Hepatocyte (in vitro differentiated cells): ENCODE measurements at regions not wholly inside any gene's neighbourhood (a gene's known extent, or its start where the extent isn't known, plus 50 kb on each side); places are given as distances from the start of the nearest gene placed in this dataset.

Experiments used
- DNase-seq: peaks from one replicate; pipeline ENCODE4 v3.0.0-alpha.2; 2016; ENCODE audit warnings: low spot score
- H2AFZ ChIP-seq: fragments of 200-600 bp; sonication (generic); 2 replicates; pipeline ENCODE4 v1.6.0; 2016; ENCODE audit warnings: antibody characterized with exemption, mild to moderate bottlenecking
- H3K27ac ChIP-seq: fragments of 200-600 bp; sonication (generic); 2 replicates; pipeline ENCODE4 v1.5.1; 2016; ENCODE audit warnings: mild to moderate bottlenecking
- H3K27me3 ChIP-seq: fragments of 200-600 bp; sonication (generic); 2 replicates; pipeline ENCODE4 v1.6.1; 2016
- H3K36me3 ChIP-seq: fragments of 200-600 bp; sonication (generic); replicated peaks from 2 replicates; pipeline ENCODE4 v1.5.1; 2016; ENCODE audit warnings: low read depth; ENCODE audit not compliant: insufficient read depth
- H3K4me1 ChIP-seq: fragments of 200-600 bp; sonication (generic); 2 replicates; pipeline ENCODE4 v1.5.1; 2016; ENCODE audit warnings: mild to moderate bottlenecking, moderate library complexity; ENCODE audit not compliant: insufficient read depth
- H3K4me2 ChIP-seq: fragments of 200-600 bp; sonication (generic); 2 replicates; pipeline ENCODE4 v1.6.0; 2016
- H3K4me3 ChIP-seq: fragments of 200-600 bp; sonication (generic); 2 replicates; pipeline ENCODE4 v1.5.1; 2016; ENCODE audit warnings: mild to moderate bottlenecking
- H3K79me2 ChIP-seq: fragments of 200-600 bp; sonication (generic); 2 replicates; pipeline ENCODE4 v1.6.0; 2017; ENCODE audit warnings: mild to moderate bottlenecking
- H3K9me2 ChIP-seq: fragments of 200-600 bp; sonication (generic); replicated peaks from 2 replicates; pipeline ENCODE4 v1.6.0; 2017; ENCODE audit warnings: mild to moderate bottlenecking; ENCODE audit not compliant: insufficient read depth
- H3K9me3 ChIP-seq: fragments of 200-600 bp; sonication (generic); 2 replicates; pipeline ENCODE4 v1.5.1; 2016; ENCODE audit warnings: low read depth, mild to moderate bottlenecking
- H4K20me1 ChIP-seq: fragments of 200-600 bp; sonication (generic); 2 replicates; pipeline ENCODE4 v1.6.0; 2016; ENCODE audit warnings: mild to moderate bottlenecking; ENCODE audit not compliant: insufficient read depth, poor library complexity, severe bottlenecking
- CTCF ChIP-seq: fragments of 200-600 bp; sonication (generic); IDR thresholded peaks from 2 replicates; pipeline ENCODE4 v1.5.1; 2016; ENCODE audit warnings: antibody characterized with exemption, mild to moderate bottlenecking; ENCODE audit not compliant: poor library complexity
- EZH2 ChIP-seq: fragments of 200-600 bp; sonication (generic); IDR thresholded peaks from 2 replicates; pipeline ENCODE4 v1.6.1; 2016; ENCODE audit warnings: antibody characterized with exemption, mild to moderate bottlenecking, borderline replicate concordance
- EZH2phosphoT487 ChIP-seq: fragments of 200-600 bp; sonication (generic); IDR thresholded peaks from one replicate; pipeline ENCODE4 v1.6.1; 2018; ENCODE audit warnings: antibody characterized with exemption, mild to moderate bottlenecking, low read depth, moderate library complexity; ENCODE audit not compliant: unreplicated experiment, severe bottlenecking
- WGBS: methylation state at CpG from one replicate; pipeline ENCODE4 v1.1.6; 2016; ENCODE audit warnings: low lambda C conversion rate; ENCODE audit errors: missing lambda C conversion rate; 5-methylcytosine and 5-hydroxymethylcytosine counted together

GRCh38 chr15:95162531-95162930, 931.2 kb downstream of the MCTP2 start:
- Histone ChIP-seq H3K4me3 (no peak overlapping the region), H3K4me1 (peaks cover 4% of the 10 kb centered on the region), H3K79me2 (no peaks in the 10 kb centered on the region), H3K27me3 (no peaks in the 10 kb centered on the region), H4K20me1 (no peaks in the 10 kb centered on the region), H3K36me3 (no peaks in the 10 kb centered on the region), H3K27ac (peak overlapping the region; percentile 52), H3K9me3 (no peaks in the 10 kb centered on the region), H2AFZ (no peak overlapping the region), H3K4me2 (no peak overlapping the region), H3K9me2 (no peaks in the 10 kb centered on the region)
- no peak for TF ChIP-seq EZH2
- TF ChIP-seq CTCF = no peak
- no peak for TF ChIP-seq EZH2phosphoT487
- no peak for DNase-seq

GRCh38 chr15:95162967-95163531, 931.7 kb downstream of the MCTP2 start:
- WGBS = 49% methylated on average over 7 of the region's 7 CpGs
- Histone ChIP-seq H3K4me2 (no peak overlapping the region), H3K36me3 (no peaks in the 10 kb centered on the region), H3K27ac (peak overlapping the region; percentile 52), H3K9me2 (no peaks in the 10 kb centered on the region), H3K9me3 (no peaks in the 10 kb centered on the region), H3K27me3 (no peaks in the 10 kb centered on the region), H4K20me1 (no peaks in the 10 kb centered on the region), H3K4me3 (no peak overlapping the region), H3K4me1 (peaks cover 4% of the 10 kb centered on the region), H3K79me2 (no peaks in the 10 kb centered on the region), H2AFZ (peak overlapping the region; percentile 9)
- TF ChIP-seq EZH2phosphoT487 = no peak
- TF ChIP-seq EZH2 = no peak
- TF ChIP-seq CTCF = no peak
- peak; percentile 9 for DNase-seq

GRCh38 chr15:95168152-95168551, 936.8 kb downstream of the MCTP2 start:
- H3K27me3 ChIP-seq = no peaks in the 10 kb centered on the region

More at GRCh38 chr15:95168152-95168551, 936.8 kb downstream of the MCTP2 start:
- H3K9me2 ChIP-seq = no peaks in the 10 kb centered on the region
- TF ChIP-seq EZH2phosphoT487 (no peak), CTCF (no peak), EZH2 (no peak)
- no peak overlapping the region for H2AFZ ChIP-seq
- H3K4me2 ChIP-seq = no peak overlapping the region
- WGBS = 52% methylated on average over 1 of the region's 1 CpG
- no peaks in the 10 kb centered on the region for H3K36me3 ChIP-seq
- H3K9me3 ChIP-seq = no peaks in the 10 kb centered on the region
- no peak for DNase-seq
- H3K79me2 ChIP-seq = no peaks in the 10 kb centered on the region
- H3K4me3 ChIP-seq = no peak overlapping the region
- no peaks in the 10 kb centered on the region for H4K20me1 ChIP-seq
- H3K27ac ChIP-seq = no peak overlapping the region
- peaks cover 19% of the 10 kb centered on the region for H3K4me1 ChIP-seq
